CD4-positive, alpha-beta T cell treated with Interleukin-6 at 100 ng/mL for 8 hours (primary cell): ENCODE measurements at regions not wholly inside any gene's neighbourhood (a gene's known extent, or its start where the extent isn't known, plus 50 kb on each side); places are given as distances from the start of the nearest gene placed in this dataset.
"Not testable (repeated sequence)": the region's sequence is repeated elsewhere in the genome, so short reads cannot be mapped to it uniquely, and the experiment has no call there.

Experiments
- DNase-seq: peaks from one replicate; pipeline ENCODE4 v3.0.0-alpha.2; 2020; ENCODE audit warnings: mixed read lengths, low spot score

DNA sequence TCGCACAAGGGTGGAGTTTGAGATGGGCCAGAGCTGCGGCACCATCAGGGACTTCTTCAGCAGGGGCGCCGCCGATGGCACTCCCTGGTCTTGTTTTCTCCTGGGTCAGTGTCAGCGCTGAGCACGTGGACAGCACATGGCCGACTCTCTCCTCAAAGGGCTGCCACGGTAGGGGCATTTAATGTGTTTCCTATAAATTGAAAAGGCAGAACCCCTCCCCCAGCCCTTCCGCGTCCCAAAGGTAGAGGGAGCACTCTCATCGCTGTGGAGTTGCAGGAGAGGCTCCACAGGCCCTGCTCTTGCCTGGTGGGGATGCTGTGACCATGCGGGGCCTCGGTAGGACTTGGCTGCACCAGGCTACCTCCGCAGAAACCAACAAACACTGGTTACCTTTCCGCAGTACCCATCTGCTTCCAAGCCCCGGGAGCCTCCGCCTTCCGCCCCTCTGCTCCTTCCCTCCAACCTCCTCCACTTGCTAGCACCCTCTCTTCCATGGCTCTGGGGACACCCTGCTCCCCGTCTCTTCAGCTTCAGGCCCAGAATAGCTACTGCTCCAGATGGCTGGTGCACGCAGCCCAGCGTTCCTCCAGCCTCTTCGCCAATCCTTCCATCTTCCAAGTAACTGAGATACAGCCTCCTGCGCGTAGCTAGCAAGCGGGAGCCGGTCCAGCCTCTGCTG lies 166.3 kb upstream of the ADCY1 start:
- DNase-seq: no peak

DNA sequence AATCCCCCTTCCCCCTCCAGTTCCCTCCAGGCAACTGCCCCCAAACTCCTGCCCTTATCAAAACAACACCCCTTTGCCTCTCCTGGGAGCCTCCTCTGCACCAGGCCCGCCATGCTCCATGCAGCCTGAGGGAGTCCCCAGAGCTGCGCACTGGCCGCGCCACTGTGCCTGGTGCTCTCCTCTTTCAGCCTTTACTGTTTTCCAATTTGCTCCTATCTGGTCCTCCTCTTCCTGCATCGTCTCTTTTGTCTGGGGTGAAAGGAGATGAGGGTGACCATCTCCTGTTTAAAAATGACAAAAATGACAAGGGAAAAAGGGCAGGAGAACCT lies 165.8 kb upstream of the ADCY1 start:
- no peak for DNase-seq

DNA sequence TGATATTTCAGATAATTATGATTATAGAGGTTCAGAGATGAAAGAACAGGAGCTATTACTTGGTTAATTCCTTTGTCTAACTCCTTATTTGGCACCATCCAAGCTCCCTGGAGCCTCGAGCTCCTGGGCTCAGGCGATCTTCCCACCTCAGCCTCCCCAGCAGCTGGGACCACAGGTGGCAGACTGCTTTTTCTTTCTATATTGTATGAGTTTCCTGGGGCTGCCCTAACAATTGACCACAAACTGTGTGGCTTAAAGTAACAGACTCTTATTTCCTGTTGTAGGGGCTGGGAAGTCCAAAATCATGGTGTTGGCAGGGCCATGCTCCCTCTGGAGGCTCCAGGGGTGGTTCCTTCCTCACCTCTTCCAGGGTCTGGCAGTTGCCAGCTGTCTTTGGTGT lies 163.3 kb upstream of the ADCY1 start:
- DNase-seq: no peak

DNA sequence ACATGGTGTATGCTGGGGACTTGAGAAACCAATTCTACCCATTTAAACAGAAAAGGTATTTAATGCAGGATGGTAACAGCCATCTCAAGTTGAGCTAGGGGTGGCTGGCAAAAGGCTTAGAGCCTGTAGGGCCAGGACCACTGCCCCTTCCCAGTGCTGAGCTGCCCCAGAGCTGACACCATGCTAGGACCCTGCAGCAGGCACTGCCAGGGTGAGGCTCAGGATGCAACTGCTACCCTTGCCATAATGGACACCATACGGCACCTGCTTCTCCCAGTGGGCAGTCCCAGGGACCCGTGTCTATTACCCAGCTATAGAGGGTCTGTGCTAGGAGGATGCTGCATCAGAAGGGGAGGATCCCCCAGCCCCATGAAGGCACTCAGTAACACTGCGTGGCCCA lies 160.7 kb upstream of the ADCY1 start:
- DNase-seq: no peak

DNA sequence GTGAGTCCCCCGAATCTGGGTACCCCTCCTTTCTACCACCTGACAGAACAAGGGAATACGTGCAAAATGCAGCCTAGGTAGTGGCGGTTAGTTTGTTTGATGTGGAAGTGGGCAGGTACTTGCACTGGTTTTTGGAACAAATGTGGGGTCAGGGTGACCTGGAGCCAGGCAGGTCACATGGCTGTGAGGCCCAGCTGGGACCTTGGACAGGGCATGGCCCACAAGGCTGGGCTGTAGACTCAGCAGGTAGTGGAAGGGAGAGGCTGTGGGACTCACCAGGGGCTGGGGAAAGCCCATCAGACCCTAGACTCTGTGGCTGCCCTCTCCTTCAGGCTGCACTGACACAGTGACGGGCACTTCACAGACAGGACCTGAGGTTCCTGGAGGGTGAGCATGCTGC lies 159.9 kb upstream of the ADCY1 start:
- no peak for DNase-seq

DNA sequence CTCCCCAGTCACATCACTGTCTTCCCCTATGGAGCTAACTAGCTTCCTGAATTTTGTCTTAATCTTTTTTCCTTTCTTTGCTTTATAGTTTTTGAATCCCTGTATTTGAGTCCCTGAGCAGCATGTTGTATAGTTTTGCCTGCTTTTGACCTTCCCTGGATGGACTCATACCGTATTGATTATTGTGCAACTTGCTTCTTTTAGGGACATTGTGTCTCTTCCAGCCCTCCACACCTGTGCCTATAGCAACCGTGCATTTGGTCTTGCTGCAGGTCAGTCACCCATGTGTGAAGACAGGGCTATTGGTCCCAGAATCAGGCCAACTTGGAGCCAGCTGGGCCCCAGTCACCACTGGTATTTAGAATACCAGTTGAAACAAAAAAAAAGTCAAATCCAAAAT lies 158.9 kb upstream of the ADCY1 start:
- no peak for DNase-seq

DNA sequence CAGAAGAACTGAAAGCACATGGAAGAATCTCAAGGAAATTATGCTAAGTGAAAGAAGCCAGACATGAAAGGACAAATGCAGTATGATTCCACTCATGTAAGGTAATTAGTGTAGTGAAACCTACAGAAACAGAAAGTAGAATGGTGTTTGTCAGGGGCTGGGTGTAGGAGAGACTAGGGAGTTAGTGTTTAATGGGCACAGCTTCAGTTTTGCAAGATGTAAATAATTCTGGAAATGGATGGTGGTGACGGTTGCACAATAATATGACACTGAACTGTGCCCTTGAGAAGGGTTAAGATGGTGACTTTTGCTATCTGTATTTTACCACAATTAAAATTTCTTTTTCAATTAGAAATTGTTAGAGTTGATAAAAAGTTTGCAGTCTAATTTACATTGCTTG lies 157.3 kb upstream of the ADCY1 start:
- no peak for DNase-seq

DNA sequence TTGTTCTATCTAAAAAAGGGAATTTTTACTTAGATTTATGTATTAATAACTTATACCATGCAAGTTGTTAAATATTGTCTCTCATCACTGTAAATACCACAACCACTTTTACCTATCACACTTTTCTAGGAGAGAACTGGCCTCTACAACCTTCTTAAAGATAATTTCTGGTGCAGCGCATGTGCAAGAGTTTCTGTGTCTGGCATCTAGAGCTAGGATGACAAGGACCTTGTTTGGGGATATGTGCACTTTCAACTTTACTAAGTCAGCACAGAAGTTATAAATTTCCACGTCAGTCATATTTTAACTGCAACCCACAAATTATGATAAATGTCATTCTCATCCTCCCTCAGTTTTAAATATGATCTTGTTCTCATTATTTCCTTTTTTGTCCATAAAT lies 156.9 kb upstream of the ADCY1 start:
- DNase-seq: no peak

DNA sequence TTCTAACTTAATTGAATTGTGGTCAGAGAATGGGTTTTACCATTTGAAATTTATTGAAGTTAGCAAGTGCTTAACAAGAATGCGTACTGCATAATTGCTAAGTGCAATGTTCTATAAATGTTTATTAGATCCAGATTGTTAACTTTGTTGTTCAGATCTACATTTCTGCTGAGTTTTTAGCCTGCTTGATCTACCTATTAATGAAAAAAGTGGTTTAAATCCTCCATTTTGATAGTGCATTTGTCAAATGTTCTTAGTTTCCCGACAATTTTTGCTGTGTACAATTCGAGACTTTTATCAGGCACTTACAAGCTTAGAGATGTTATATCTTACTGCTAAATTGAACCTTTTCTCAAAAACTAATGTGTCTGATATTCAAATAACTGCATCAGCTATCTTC lies 156.4 kb upstream of the ADCY1 start:
- no peak for DNase-seq

DNA sequence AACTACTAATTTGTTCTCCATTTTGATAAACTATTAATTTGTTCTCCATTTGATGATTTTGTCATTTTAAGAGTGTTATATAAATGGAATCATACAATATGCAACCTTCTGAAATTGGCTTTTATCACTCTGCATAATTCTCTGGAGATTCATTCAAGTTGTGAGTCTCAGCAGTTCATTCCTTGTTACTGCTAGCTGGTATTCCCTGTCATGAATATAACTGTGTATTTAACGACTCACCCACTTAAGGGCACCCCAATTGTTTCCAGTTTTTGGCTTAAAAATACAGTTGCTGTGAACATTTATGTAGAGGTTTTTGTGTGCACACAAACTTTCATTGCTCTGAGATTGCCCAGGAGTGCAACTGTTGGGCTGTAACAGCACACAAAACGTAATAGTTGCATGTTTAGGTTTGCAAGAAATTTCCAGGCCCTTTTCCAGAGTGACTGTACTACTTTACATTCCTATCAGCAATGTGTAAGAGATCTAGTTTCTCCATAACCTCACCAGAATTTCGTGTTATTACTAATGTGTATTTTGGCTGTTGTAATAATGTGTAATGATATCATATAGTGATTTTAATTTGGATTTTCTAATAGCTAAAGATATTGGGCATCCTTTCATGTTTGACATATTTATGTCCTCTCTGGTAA lies 153.2 kb upstream of the ADCY1 start:
- no peak for DNase-seq

DNA sequence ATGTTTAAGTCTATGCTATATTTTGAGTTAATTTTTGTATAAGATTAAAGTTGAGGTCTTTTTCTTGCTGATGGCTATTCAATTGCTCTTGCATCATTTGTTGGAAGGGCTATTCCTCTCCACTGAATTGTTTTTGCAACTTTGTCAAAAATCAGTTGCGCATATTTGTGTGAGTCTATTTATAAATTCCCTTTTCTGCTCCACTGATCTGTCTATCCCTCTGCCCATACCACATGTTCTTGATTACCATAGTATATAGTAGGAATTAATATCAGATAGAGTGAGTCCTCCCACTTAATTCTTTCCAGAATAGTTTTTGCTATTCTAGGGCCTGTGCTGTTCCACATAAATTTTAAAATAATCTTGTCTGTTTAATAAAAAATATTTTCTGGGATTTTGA lies 152.4 kb upstream of the ADCY1 start:
- DNase-seq: no peak

DNA sequence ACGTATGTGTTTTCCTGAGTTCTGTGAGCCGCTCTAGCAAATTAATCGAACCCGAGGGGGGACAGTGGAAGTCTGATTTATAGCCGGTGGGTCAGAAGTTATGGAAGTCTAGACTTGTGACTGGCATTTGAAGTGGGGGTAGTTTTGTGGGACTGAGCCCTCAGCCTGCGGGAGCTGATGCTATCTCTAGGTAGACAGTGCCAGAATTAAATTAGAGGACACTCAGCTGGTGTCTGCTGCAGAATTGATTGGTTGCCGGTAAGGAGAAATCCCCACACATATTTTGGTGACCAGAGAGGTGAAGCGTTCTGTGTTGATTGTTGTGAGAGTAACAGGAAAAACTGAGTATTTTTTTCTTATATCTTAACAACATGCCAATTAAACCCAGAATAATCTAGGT lies 143.8 kb upstream of the ADCY1 start:
- DNase-seq: no peak

DNA sequence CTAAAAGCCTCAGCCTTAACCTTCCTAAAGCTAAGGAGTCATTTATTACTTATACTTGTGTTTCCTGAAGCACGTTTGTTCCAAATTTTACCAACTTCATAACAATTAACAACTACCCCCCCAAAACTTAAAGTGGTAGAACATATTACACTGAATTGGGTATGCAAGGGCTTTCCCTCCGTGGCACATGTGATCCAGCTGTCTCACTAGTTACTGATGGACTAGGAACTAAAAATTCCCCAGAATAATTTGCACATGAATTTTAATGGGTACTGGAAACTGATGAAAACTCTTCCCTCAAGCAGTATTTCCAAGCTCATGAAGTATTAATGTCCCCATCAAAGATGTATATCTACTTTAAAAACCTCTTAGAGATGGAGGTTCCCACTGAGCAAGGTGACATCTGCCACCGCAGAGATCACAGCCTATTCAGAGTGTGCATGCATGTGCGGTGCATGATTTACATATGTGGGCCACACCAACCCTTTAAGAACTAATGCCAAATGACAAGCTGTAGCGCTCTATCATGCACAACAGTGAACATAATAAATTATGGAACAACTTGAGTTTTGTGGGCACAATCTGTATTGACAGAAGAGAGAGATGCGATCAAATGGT lies 139.9 kb upstream of the ADCY1 start:
- no peak for DNase-seq

DNA sequence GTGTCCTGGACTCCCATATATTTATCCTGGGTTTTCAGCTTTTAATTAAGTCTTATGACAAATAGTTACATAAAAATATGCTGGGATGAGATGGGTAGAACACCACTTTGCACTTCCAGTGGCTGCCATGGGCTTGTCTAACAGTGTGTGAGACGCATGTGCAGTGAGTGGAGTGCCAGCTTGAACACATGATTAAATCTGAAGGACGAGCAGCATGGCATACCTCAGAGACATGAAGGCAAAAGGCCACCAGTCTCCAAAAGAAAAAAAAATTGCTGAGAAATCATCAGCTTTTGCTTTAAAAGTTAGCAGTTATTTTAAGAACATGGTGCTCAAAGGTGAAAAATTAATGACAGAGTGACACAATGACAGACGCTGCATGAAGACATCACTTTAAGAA lies 139.0 kb upstream of the ADCY1 start:
- DNase-seq: no peak

DNA sequence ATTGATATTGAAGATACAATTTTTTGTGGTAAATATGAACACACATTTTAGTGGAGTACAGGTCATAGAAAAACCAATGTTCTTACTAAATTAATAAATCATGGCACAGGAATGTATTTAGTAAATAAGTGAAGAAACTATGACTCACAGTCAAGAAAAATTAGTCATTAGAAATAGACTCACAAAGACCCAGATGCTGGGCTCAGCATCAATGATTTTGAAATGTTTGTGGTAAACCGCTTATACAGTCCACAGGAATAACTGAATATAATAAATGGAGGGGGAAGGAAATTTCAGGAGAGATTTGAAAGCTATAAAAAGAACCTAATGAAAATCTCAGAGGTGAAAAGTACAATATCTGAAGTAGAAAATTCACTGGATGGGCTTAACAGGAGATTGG lies 138.3 kb upstream of the ADCY1 start:
- DNase-seq: no peak

DNA sequence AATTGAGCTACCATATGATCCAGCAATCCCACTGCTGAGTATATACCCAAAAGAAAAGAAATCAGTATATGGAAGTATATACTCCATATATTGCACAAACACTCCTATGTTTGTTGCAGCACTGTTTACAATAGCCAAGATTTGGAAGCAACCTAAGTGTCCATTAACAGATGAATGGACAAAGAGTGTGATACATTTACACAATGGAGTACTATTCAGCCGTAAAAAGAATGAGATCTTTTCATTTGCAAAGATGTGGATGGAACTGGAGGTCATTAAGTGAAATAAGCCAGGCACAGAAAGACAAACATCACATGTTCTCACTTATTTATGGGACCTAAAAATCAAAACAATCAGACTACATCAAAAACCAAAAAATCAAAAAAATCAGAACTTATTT lies 133.4 kb upstream of the ADCY1 start:
- not testable (repeated sequence) for DNase-seq

DNA sequence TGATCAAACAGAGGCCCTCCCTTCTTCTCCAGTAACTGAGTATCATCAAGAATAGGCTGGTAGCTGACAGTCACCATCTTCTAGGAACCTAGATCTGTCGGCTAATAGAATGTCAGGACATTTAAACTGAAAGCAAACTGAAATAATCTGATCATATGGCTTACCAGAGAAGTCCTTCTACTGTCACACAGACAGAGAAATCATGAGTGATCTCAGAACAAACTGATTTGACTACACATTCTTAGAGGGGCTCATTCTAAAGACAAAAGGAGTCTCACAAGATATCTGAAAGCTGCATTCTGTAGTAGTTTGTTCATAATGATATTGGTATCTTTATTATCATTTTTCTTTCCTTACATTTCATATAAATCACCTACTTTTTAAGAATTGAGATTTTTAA lies 130.9 kb upstream of the ADCY1 start:
- DNase-seq: no peak

DNA sequence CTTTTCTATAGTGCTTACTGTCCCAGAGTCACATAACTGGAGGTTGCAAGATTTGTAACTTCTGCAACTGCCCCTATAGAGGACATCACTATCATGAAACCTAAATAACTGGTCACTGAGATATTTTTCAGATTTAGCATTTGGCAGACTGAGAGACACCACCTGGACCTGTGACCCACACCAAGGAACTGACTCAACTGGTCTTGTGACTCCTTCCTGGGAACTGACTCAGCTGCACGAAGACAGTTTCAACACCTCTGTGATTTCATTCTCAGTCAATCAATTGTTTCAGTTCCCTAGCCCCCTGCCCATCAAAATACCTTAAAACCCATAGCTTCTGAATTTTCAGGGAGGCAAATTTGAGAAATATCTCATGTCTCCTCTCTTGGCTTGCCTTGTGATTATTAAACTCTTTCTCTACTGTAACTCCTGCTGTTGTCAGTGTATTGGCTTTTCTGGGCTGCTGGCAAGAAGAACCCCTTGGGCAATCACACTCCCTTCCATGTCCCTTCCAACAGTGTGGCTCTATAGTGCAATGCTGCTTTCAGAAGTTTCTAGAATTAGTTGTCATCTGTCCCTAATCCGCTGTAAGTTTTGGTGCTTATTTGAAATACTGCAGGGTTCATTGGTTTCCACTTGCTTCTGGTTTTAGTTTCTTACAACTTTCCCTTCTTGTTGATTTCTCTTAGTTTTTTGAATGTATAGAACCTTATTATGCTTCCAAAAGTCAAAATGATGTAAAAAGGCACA lies 127.8 kb upstream of the ADCY1 start:
- no peak for DNase-seq

DNA sequence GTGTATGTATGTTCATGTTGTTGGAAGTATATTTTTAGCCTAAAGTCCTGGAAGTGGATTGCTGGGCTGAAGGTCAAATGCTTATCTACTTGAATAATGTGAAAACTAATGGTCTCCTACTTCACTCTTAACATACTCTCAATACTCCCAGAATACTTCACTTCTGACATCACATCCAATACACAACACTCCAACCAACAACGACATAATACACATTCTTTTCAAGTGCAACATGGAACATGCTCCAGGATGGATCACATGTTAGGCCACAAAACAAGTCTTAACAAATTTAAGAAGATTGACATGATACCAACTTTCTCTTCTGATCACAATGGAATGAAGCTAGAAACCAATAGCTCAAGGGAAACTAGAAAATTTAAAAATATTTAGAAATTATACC lies 126.9 kb upstream of the ADCY1 start:
- no peak for DNase-seq

DNA sequence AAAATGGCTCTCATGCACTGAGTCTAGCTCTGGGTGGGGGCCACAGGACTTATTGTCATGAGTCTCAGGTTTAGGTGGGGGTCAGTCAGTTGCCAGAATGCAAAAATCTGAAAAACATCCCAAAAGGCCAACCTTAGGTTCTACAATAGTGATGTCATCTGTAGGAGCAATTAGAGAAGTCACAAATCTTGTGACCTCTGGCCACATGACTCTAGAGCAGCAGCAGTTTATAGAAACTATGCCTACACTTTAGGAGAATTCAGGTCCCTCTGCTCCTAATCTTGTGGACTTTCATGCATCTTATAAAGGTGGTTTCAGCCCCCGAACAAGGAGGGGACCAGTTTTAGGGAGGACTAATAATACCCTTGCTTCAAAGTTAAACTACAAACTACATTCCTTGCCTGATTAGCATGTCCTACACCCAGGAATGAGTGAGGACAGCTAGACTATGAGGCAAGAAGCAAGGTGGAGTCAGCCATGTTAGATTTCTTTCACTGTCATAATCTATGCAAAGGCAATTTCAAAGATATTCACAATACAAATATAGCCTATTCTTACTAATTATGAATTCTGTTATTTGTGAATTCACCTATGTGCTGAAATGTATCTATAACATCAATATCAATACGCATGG lies 123.5 kb upstream of the ADCY1 start:
- DNase-seq: no peak

DNA sequence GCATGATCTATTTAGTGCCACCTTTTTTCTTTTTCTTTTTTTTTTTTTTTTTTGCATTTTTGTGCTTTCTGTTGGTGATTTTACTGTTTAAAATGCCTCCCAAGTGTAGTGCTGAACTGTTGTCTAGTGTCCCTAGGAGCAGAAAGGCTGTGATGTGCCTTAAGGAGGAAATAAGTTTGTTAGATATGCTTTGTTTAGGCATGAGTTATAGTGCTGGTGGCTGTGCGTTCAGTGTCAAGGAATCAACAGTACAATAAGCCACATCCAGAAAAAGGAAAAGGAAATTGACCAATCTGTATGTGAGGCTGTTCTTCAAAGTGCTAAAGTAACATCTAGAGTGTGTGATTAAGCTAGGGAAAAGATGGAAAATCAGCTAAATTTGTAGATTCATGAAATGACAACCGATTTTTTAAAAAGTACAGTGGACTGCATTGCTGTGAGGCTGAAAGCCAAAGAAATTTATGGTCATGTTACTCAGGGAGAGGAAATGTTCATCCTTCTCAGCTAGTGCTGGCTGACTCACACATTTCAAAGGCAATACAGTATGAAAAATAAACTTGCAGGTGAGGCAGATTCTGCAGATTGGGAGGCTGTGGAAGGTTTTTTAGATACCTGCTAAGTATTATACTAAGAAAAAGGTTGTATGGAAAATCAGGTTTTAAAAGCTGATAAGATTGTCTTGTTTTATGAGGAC lies 122.7 kb upstream of the ADCY1 start:
- no peak for DNase-seq

DNA sequence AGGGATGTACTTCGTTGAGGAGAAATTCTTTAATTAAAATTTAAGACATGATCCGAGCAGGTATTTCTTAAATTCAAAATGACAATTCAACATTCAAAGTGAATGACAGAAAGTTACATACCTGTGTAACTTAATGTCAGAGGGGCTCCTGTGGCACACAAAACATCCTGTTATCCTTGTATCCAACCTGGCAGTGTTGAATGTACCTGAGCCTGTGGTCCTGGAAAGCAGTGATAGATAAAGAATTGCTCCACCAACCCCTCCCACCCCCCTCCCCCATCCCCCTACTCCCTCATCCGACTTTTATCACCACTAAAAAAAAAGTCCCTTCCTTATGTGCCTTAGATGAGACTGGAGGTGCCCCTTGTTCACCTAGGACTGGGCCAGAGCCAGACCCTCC lies 119.4 kb upstream of the ADCY1 start:
- no peak for DNase-seq
